ENCODE measurements at regions not wholly inside any gene's neighbourhood (a gene's known extent, or its start where the extent isn't known, plus 50 kb on each side); places are given as distances from the start of the nearest gene placed in this dataset.
A peak's percentile ranks its signal among the peaks of the same experiment; 100 is the strongest.

DNA sequence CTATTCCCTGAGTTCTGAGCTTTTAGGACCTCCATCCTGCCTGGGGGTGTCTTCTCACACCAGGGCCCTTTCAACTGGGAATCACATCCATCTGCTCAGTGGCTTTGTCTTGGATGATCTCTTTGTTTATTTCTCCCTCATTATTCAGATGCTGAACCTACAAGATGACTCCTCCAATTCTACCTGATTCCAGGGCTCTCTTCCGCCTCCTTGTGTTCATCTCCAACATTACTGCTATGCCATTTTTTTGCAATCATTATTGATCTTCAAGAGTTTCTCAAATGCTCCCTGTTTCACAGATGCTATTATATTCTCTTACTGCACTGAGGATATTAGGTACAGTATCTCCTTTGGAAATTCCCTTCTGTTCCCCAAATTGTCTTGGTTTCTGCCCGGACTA is 307.7 kb downstream of the SHANK2 start:
- Histone ChIP-seq H3K9me2 (replicated peaks; ENCODE audit: insufficient read depth, low read length) (no peaks in the 10 kb centered on the region), H3K27ac (ENCODE audit: low read depth, low read length) (no peak overlapping the region), H3K9me3 (ENCODE audit: insufficient read depth, low read length) (peaks cover 16% of the 10 kb centered on the region; the same call in 1 of the 2 replicates), H3K9ac (ENCODE audit: low read length) (no peak overlapping the region), H2AFZ (ENCODE audit: low read depth, low read length, severe bottlenecking) (no peak overlapping the region), H3F3A (ENCODE audit: insufficient read depth) (no peaks in the 10 kb centered on the region), H3K36me3 (ENCODE audit: low read length) (no peaks in the 10 kb centered on the region), H3K4me2 (ENCODE audit: low read depth, low read length, poor library complexity, severe bottlenecking) (no peak overlapping the region), H3K4me3 (ENCODE audit: insufficient read depth, low read length, poor library complexity, severe bottlenecking) (no peak overlapping the region), H3K27me3 (ENCODE audit: low read length) (no peaks in the 10 kb centered on the region), H4K20me1 (ENCODE audit: low read depth, low read length) (no peaks in the 10 kb centered on the region), H3K79me2 (ENCODE audit: insufficient read depth, low read length) (no peaks in the 10 kb centered on the region)
- TF ChIP-seq EZH2phosphoT487 (conservative IDR thresholded peaks at IDR 0.05; ENCODE audit: low read length): no peak
- TF ChIP-seq, protein P1, sequence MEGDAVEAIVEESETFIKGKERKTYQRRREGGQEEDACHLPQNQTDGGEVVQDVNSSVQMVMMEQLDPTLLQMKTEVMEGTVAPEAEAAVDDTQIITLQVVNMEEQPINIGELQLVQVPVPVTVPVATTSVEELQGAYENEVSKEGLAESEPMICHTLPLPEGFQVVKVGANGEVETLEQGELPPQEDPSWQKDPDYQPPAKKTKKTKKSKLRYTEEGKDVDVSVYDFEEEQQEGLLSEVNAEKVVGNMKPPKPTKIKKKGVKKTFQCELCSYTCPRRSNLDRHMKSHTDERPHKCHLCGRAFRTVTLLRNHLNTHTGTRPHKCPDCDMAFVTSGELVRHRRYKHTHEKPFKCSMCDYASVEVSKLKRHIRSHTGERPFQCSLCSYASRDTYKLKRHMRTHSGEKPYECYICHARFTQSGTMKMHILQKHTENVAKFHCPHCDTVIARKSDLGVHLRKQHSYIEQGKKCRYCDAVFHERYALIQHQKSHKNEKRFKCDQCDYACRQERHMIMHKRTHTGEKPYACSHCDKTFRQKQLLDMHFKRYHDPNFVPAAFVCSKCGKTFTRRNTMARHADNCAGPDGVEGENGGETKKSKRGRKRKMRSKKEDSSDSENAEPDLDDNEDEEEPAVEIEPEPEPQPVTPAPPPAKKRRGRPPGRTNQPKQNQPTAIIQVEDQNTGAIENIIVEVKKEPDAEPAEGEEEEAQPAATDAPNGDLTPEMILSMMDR (IDR thresholded peaks at IDR 0.05; ENCODE audit: insufficient read depth, low read length, poor library complexity, severe bottlenecking): peak; percentile 15

DNA sequence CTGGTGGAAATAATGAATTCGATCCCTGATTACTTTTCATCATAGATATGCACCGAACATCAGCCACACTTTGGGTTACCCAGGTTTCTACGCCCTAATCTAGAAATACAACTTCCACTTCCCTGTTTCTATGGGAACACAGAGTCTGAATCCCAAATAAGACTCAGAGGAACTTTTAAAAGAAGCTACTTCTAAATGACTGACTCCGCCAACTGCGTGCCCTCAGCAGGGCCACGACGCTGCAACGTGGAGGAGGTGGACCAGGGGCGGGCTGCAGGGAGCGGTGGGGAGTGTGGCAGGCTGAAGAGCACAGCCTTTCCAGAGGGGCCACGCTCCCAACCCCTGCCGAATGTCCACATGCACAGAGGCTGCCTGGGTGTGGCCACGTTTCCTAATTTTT is 304.0 kb downstream of the SHANK2 start:
- Histone ChIP-seq H2AFZ (ENCODE audit: low read depth, low read length, severe bottlenecking) (no peak overlapping the region), H3K27me3 (ENCODE audit: low read length) (no peaks in the 10 kb centered on the region), H4K20me1 (ENCODE audit: low read depth, low read length) (no peaks in the 10 kb centered on the region), H3K4me3 (ENCODE audit: insufficient read depth, low read length, poor library complexity, severe bottlenecking) (no peak overlapping the region), H3K9me2 (replicated peaks; ENCODE audit: insufficient read depth, low read length) (no peaks in the 10 kb centered on the region), H3K79me2 (ENCODE audit: insufficient read depth, low read length) (no peaks in the 10 kb centered on the region), H3K27ac (ENCODE audit: low read depth, low read length) (no peak overlapping the region), H3K9me3 (ENCODE audit: insufficient read depth, low read length) (peaks cover 9% of the 10 kb centered on the region; the same call in 1 of the 2 replicates), H3K9ac (ENCODE audit: low read length) (no peak overlapping the region), H3K4me2 (ENCODE audit: low read depth, low read length, poor library complexity, severe bottlenecking) (no peak overlapping the region), H3K36me3 (ENCODE audit: low read length) (no peaks in the 10 kb centered on the region), H3F3A (ENCODE audit: insufficient read depth) (no peaks in the 10 kb centered on the region)
- no peak for TF ChIP-seq EZH2phosphoT487 (conservative IDR thresholded peaks at IDR 0.05; ENCODE audit: low read length)

DNA sequence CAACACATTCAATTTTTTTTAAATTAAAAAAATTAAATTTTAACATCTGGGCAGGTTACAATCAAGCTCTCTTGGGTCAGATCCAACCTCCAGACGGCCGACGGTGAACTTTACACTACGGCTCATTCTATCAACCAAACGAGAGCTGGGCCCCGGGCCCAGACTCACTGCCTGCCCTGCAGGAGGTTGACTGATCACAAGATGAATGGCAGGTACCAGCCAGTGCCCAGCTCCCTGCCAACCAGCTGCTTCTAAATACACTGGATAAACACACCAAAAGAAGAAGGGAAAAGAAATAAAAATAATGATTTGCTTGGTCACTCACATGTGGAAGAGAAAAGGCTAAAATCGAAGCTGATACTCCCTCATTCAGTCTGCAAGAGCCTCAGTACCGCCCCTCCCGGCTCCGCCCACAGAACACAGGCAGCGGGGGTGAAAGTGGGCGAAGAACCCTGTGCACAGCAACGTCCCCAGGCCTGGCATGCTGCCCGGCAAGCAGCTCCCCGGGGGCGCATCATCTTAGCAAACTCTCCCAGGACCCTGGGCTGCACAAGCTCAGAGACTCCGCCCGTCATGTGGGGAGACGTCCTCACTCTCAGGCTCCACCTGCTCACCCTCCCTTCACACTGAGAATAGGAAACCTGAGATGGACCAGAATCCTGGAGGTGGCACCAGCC is 303.4 kb downstream of the SHANK2 start:
- H3F3A ChIP-seq (ENCODE audit: insufficient read depth): no peaks in the 10 kb centered on the region
- H4K20me1 ChIP-seq (ENCODE audit: low read depth, low read length): no peaks in the 10 kb centered on the region
- H3K9ac ChIP-seq (ENCODE audit: low read length): no peak overlapping the region
- no peaks in the 10 kb centered on the region for H3K9me2 ChIP-seq (replicated peaks; ENCODE audit: insufficient read depth, low read length)
- no peak overlapping the region for H3K27ac ChIP-seq (ENCODE audit: low read depth, low read length)
- TF ChIP-seq, protein P1 (IDR thresholded peaks at IDR 0.05; ENCODE audit: insufficient read depth, low read length, poor library complexity, severe bottlenecking): no peak
- TF ChIP-seq EZH2phosphoT487 (conservative IDR thresholded peaks at IDR 0.05; ENCODE audit: low read length): no peak
- H3K4me2 ChIP-seq (ENCODE audit: low read depth, low read length, poor library complexity, severe bottlenecking): no peak overlapping the region
- no peak overlapping the region for H3K4me3 ChIP-seq (ENCODE audit: insufficient read depth, low read length, poor library complexity, severe bottlenecking)
- no peaks in the 10 kb centered on the region for H3K27me3 ChIP-seq (ENCODE audit: low read length)
- H3K79me2 ChIP-seq (ENCODE audit: insufficient read depth, low read length): no peaks in the 10 kb centered on the region
- H2AFZ ChIP-seq (ENCODE audit: low read depth, low read length, severe bottlenecking): no peak overlapping the region
- no peaks in the 10 kb centered on the region for H3K36me3 ChIP-seq (ENCODE audit: low read length)
- 0 out of 2 replicates have a peak, but pooled peaks cover 7% of the 10 kb centered on the region for H3K9me3 ChIP-seq (ENCODE audit: insufficient read depth, low read length)

DNA sequence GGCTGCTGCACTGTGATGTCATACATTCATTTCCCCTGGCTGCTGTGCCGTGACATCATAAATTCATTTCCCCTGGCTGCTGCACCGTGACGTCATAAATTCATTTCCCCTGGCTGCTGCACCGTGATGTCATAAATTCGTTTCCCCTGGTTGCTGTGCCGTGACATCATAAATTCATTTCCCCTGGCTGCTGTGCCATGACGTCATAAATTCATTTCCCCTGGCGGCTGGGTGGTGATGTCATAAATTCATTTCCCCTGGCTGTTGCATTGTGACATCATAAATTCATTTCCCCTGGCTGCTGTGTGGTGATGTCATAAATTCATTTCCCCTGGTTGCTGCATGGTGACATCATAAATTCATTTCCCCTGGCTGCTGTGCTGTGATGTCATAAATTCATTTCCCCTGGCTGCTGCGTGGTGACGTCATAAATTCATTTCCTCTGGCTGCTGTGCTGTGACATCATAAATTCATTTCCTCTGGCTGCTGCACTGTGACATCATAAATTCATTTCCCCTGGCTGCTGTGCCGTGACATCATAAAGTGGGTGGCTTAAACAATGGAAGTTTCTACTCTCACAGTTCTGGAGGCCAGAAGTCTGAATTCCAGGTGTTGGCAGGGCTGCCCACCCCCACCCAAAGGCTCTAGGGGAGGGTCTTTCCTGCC is 301.1 kb downstream of the SHANK2 start:
- no peaks in the 10 kb centered on the region for H3K79me2 ChIP-seq (ENCODE audit: insufficient read depth, low read length)
- H4K20me1 ChIP-seq (ENCODE audit: low read depth, low read length): no peaks in the 10 kb centered on the region
- no peaks in the 10 kb centered on the region for H3K27me3 ChIP-seq (ENCODE audit: low read length)
- TF ChIP-seq, protein P1 (IDR thresholded peaks at IDR 0.05; ENCODE audit: insufficient read depth, low read length, poor library complexity, severe bottlenecking): no peak
- no peak for TF ChIP-seq EZH2phosphoT487 (conservative IDR thresholded peaks at IDR 0.05; ENCODE audit: low read length)
- no peak overlapping the region for H3K27ac ChIP-seq (ENCODE audit: low read depth, low read length)
- H3K36me3 ChIP-seq (ENCODE audit: low read length): no peaks in the 10 kb centered on the region
- H3F3A ChIP-seq (ENCODE audit: insufficient read depth): no peaks in the 10 kb centered on the region
- H3K9me3 ChIP-seq (ENCODE audit: insufficient read depth, low read length): 0 out of 2 replicates have a peak, but pooled peaks cover 5% of the 10 kb centered on the region
- H3K9ac ChIP-seq (ENCODE audit: low read length): no peak overlapping the region
- no peak overlapping the region for H3K4me2 ChIP-seq (ENCODE audit: low read depth, low read length, poor library complexity, severe bottlenecking)
- no peak overlapping the region for H3K4me3 ChIP-seq (ENCODE audit: insufficient read depth, low read length, poor library complexity, severe bottlenecking)
- no peak overlapping the region for H2AFZ ChIP-seq (ENCODE audit: low read depth, low read length, severe bottlenecking)
- no peaks in the 10 kb centered on the region for H3K9me2 ChIP-seq (replicated peaks; ENCODE audit: insufficient read depth, low read length)
